Epithelial cell of prostate (primary cell): ENCODE measurements at regions not wholly inside any gene's neighbourhood (a gene's known extent, or its start where the extent isn't known, plus 50 kb on each side); places are given as distances from the start of the nearest gene placed in this dataset.

Experiments used
- DNase-seq: peaks from one replicate; pipeline ENCODE4 v3.0.0-alpha.2; 2011; ENCODE audit warnings: low read depth, low spot score
- H3K27ac ChIP-seq: fragments of 450-650 bp; 2 replicates; pipeline ENCODE4 v1.5.1; 2017; ENCODE audit warnings: mild to moderate bottlenecking

- no peak for DNase-seq
- H3K27ac ChIP-seq = no peak overlapping the region
These were observed 182.9 kb upstream of the RGMA start for GRCh38 chr15:93271871-93272270.

- no peak overlapping the region for H3K27ac ChIP-seq
- no peak for DNase-seq
These were observed 182.0 kb upstream of the RGMA start for GRCh38 chr15:93270937-93271467.

- no peak overlapping the region for H3K27ac ChIP-seq
- no peak for DNase-seq
These were observed 179.1 kb upstream of the RGMA start for GRCh38 chr15:93268066-93268465.

- no peak overlapping the region for H3K27ac ChIP-seq
- DNase-seq = no peak
These were observed 177.3 kb upstream of the RGMA start for GRCh38 chr15:93266291-93266690.

- DNase-seq = no peak
- H3K27ac ChIP-seq = no peak overlapping the region
These were observed 176.1 kb upstream of the RGMA start for GRCh38 chr15:93265111-93265556.

- no peak for DNase-seq
- H3K27ac ChIP-seq = no peak overlapping the region
These were observed 172.8 kb upstream of the RGMA start for GRCh38 chr15:93261845-93262244.

- no peak for DNase-seq
- no peak overlapping the region for H3K27ac ChIP-seq
These were observed 168.9 kb upstream of the RGMA start for GRCh38 chr15:93257920-93258319.

GRCh38 chr15:93253681-93254080 lies 164.7 kb upstream of the RGMA start:
- H3K27ac ChIP-seq = no peak overlapping the region
- no peak for DNase-seq

- no peak for DNase-seq
These were observed 163.8 kb upstream of the RGMA start for GRCh38 chr15:93252780-93253179.

GRCh38 chr15:93250950-93251349 lies 161.9 kb upstream of the RGMA start:
- no peak overlapping the region for H3K27ac ChIP-seq
- DNase-seq = no peak

More at GRCh38 chr15:93252780-93253179, 163.8 kb upstream of the RGMA start:
- no peak overlapping the region for H3K27ac ChIP-seq

GRCh38 chr15:93250209-93250608 lies 161.2 kb upstream of the RGMA start:
- DNase-seq = no peak
- no peak overlapping the region for H3K27ac ChIP-seq

- H3K27ac ChIP-seq = no peak overlapping the region
- DNase-seq = no peak
These were observed 160.6 kb upstream of the RGMA start for GRCh38 chr15:93249623-93250022.

- no peak overlapping the region for H3K27ac ChIP-seq
- DNase-seq = no peak
These were observed 158.6 kb upstream of the RGMA start for GRCh38 chr15:93247466-93248121.

GRCh38 chr15:93246266-93247242 lies 157.5 kb upstream of the RGMA start:
- no peak for DNase-seq
- no peak overlapping the region for H3K27ac ChIP-seq

- no peak overlapping the region for H3K27ac ChIP-seq
- DNase-seq = no peak
These were observed 156.6 kb upstream of the RGMA start for GRCh38 chr15:93245661-93246042.

GRCh38 chr15:93244696-93245660 lies 156.0 kb upstream of the RGMA start:
- no peak overlapping the region for H3K27ac ChIP-seq
- DNase-seq = no peak

GRCh38 chr15:93243573-93243972 lies 154.6 kb upstream of the RGMA start:
- no peak for DNase-seq
- no peak overlapping the region for H3K27ac ChIP-seq

GRCh38 chr15:93241696-93242585 lies 152.9 kb upstream of the RGMA start:
- no peak for DNase-seq
- H3K27ac ChIP-seq = no peak overlapping the region

GRCh38 chr15:93239993-93240392 lies 151.0 kb upstream of the RGMA start:
- H3K27ac ChIP-seq = no peak overlapping the region
- no peak for DNase-seq
